ENCODE measurements at regions not wholly inside any gene's neighbourhood (a gene's known extent, or its start where the extent isn't known, plus 50 kb on each side); places are given as distances from the start of the nearest gene placed in this dataset.

DNA sequence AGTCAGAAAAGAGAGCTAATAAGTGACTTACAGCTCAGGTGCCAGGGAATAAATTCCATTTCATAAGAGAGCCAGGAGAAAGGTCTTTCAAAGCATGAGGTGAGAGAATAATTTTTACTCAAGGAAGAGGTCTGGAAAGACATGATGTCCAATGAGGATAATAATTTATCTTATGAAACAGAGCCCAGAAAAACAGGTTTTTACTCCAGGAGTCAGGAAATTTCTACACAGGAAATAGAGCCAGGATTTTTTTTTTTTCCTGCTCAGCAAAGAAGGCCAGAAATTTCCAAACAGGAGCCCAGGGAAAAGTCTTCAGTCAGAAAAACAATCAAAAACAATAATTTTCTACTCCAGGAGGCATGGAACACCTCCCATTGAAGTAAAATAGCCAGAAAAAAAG, 1185.7 kb upstream of the TSPY4 start:
- Histone ChIP-seq H3K4me3 (ENCODE audit: low read depth, low read length) (no peak overlapping the region), H3K4me1 (ENCODE audit: control insufficient read depth, insufficient read depth, low read length, unreplicated experiment) (no peaks in the 10 kb centered on the region), H2AFZ (ENCODE audit: low read length, unreplicated experiment) (no peak overlapping the region), H3K79me2 (ENCODE audit: control insufficient read depth, insufficient read depth, low read length, unreplicated experiment) (no peaks in the 10 kb centered on the region), H3K36me3 (ENCODE audit: insufficient read depth, low read length) (no peaks in the 10 kb centered on the region), H3K27me3 (ENCODE audit: insufficient read depth, low read length) (no peaks in the 10 kb centered on the region), H3K27ac (ENCODE audit: low read depth, low read length) (no peak overlapping the region)

GRCh38 chrY:8128578-8128977, 1208.7 kb upstream of the TSPY4 start:
- H3K36me3 ChIP-seq (ENCODE audit: insufficient read depth, low read length), result no peaks in the 10 kb centered on the region
- H3K79me2 ChIP-seq (ENCODE audit: control insufficient read depth, insufficient read depth, low read length, unreplicated experiment), result no peaks in the 10 kb centered on the region
- H2AFZ ChIP-seq (ENCODE audit: low read length, unreplicated experiment), result no peak overlapping the region
- H3K4me3 ChIP-seq (ENCODE audit: low read depth, low read length), result no peak overlapping the region
- no peaks in the 10 kb centered on the region for H3K27me3 ChIP-seq (ENCODE audit: insufficient read depth, low read length)
- no peak overlapping the region for H3K27ac ChIP-seq (ENCODE audit: low read depth, low read length)
- H3K4me1 ChIP-seq (ENCODE audit: control insufficient read depth, insufficient read depth, low read length, unreplicated experiment), result no peaks in the 10 kb centered on the region

GRCh38 chrY:8125907-8126571, 1211.2 kb upstream of the TSPY4 start:
- Histone ChIP-seq H3K27me3 (ENCODE audit: insufficient read depth, low read length) (no peaks in the 10 kb centered on the region), H3K4me1 (ENCODE audit: control insufficient read depth, insufficient read depth, low read length, unreplicated experiment) (no peaks in the 10 kb centered on the region), H3K4me3 (ENCODE audit: low read depth, low read length) (no peak overlapping the region), H3K36me3 (ENCODE audit: insufficient read depth, low read length) (no peaks in the 10 kb centered on the region), H3K27ac (ENCODE audit: low read depth, low read length) (no peak overlapping the region), H3K79me2 (ENCODE audit: control insufficient read depth, insufficient read depth, low read length, unreplicated experiment) (no peaks in the 10 kb centered on the region), H2AFZ (ENCODE audit: low read length, unreplicated experiment) (no peak overlapping the region)

GRCh38 chrY:8121825-8122224, 1210.3 kb upstream of the AMELY start:
- Histone ChIP-seq H3K4me1 (ENCODE audit: control insufficient read depth, insufficient read depth, low read length, unreplicated experiment) (no peaks in the 10 kb centered on the region), H3K27me3 (ENCODE audit: insufficient read depth, low read length) (no peaks in the 10 kb centered on the region), H2AFZ (ENCODE audit: low read length, unreplicated experiment) (no peak overlapping the region), H3K27ac (ENCODE audit: low read depth, low read length) (no peak overlapping the region), H3K79me2 (ENCODE audit: control insufficient read depth, insufficient read depth, low read length, unreplicated experiment) (no peaks in the 10 kb centered on the region), H3K4me3 (ENCODE audit: low read depth, low read length) (no peak overlapping the region), H3K36me3 (ENCODE audit: insufficient read depth, low read length) (no peaks in the 10 kb centered on the region)

DNA sequence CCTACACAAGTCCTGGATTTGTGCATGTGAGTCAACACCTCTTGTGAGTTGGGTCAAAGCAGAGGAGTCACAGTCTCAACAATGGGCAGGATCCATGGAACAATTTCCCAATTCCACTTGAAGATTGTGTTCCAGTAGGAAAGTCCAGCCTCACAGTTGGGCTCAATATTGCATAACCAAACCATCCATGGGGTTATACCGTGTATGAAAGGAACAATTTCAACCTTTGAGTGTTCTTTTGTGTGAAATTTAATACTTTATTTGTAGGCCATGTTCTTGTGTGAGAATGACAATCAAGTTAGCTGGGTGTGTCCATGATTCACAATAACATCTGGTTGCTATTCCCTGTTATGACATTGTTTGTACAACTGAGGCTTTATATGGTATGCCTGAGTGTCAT, 1182.9 kb upstream of the AMELY start:
- no peak overlapping the region for H3K4me3 ChIP-seq (ENCODE audit: low read depth, low read length)
- H3K4me1 ChIP-seq (ENCODE audit: control insufficient read depth, insufficient read depth, low read length, unreplicated experiment), result no peaks in the 10 kb centered on the region
- no peak overlapping the region for H2AFZ ChIP-seq (ENCODE audit: low read length, unreplicated experiment)
- H3K27me3 ChIP-seq (ENCODE audit: insufficient read depth, low read length), result no peaks in the 10 kb centered on the region
- no peak overlapping the region for H3K27ac ChIP-seq (ENCODE audit: low read depth, low read length)
- no peaks in the 10 kb centered on the region for H3K79me2 ChIP-seq (ENCODE audit: control insufficient read depth, insufficient read depth, low read length, unreplicated experiment)
- no peaks in the 10 kb centered on the region for H3K36me3 ChIP-seq (ENCODE audit: insufficient read depth, low read length)

GRCh38 chrY:8092926-8093325, 1181.4 kb upstream of the AMELY start:
- H3K4me1 ChIP-seq (ENCODE audit: control insufficient read depth, insufficient read depth, low read length, unreplicated experiment), result no peaks in the 10 kb centered on the region
- H3K27me3 ChIP-seq (ENCODE audit: insufficient read depth, low read length), result no peaks in the 10 kb centered on the region
- no peak overlapping the region for H3K27ac ChIP-seq (ENCODE audit: low read depth, low read length)
- no peak overlapping the region for H3K4me3 ChIP-seq (ENCODE audit: low read depth, low read length)
- no peak overlapping the region for H2AFZ ChIP-seq (ENCODE audit: low read length, unreplicated experiment)
- H3K79me2 ChIP-seq (ENCODE audit: control insufficient read depth, insufficient read depth, low read length, unreplicated experiment), result no peaks in the 10 kb centered on the region
- H3K36me3 ChIP-seq (ENCODE audit: insufficient read depth, low read length), result no peaks in the 10 kb centered on the region

GRCh38 chrY:8085925-8086324, 1174.4 kb upstream of the AMELY start:
- no peaks in the 10 kb centered on the region for H3K79me2 ChIP-seq (ENCODE audit: control insufficient read depth, insufficient read depth, low read length, unreplicated experiment)
- no peaks in the 10 kb centered on the region for H3K36me3 ChIP-seq (ENCODE audit: insufficient read depth, low read length)
- no peaks in the 10 kb centered on the region for H3K4me1 ChIP-seq (ENCODE audit: control insufficient read depth, insufficient read depth, low read length, unreplicated experiment)

DNA sequence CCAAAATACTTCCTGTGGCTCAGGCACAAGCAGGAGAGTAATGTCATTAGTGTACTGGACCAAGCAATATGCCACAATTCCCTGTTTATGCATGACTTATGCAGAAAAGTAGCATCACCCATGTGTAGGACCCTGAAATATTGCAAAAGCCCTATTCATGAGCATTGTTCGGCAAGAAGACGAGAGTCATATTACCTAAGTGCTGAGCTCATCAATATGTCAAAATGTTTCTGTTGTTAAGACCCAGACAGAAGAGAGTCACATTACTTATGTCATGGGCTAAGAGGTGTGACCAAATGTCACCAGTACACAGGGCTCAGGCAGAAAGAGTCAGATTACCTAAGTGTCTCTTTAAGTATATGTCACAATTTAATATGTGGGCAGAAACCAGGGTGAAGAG, 1172.6 kb upstream of the AMELY start:
- H3K4me1 ChIP-seq (ENCODE audit: control insufficient read depth, insufficient read depth, low read length, unreplicated experiment), result no peaks in the 10 kb centered on the region
- no peak overlapping the region for H2AFZ ChIP-seq (ENCODE audit: low read length, unreplicated experiment)
- H3K4me3 ChIP-seq (ENCODE audit: low read depth, low read length), result no peak overlapping the region

More at GRCh38 chrY:8085925-8086324, 1174.4 kb upstream of the AMELY start:
- no peak overlapping the region for H2AFZ ChIP-seq (ENCODE audit: low read length, unreplicated experiment)
- H3K4me3 ChIP-seq (ENCODE audit: low read depth, low read length), result no peak overlapping the region
- H3K27me3 ChIP-seq (ENCODE audit: insufficient read depth, low read length), result no peaks in the 10 kb centered on the region
- no peak overlapping the region for H3K27ac ChIP-seq (ENCODE audit: low read depth, low read length)

DNA sequence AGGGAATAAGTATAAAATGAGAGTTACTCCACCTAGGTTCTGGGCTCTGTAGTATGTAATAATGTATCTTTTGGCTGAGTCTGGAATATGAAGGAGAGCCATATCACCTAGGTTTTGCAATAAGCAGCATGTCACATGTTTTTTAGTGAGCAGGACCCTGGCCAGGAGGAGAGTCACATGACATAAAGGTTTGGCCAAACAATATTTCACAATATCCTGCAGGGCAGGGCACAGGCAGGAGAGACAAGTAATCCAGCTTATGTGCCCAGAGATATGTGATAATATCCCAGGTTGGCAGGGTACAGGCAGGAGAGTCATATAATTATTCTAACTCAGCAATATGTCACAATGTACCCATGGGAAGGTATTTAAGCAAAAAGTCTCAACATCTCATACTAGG, 1169.6 kb upstream of the AMELY start:
- Histone ChIP-seq H3K4me1 (ENCODE audit: control insufficient read depth, insufficient read depth, low read length, unreplicated experiment) (no peaks in the 10 kb centered on the region), H3K36me3 (ENCODE audit: insufficient read depth, low read length) (no peaks in the 10 kb centered on the region), H2AFZ (ENCODE audit: low read length, unreplicated experiment) (no peak overlapping the region), H3K4me3 (ENCODE audit: low read depth, low read length) (no peak overlapping the region), H3K27me3 (ENCODE audit: insufficient read depth, low read length) (no peaks in the 10 kb centered on the region), H3K79me2 (ENCODE audit: control insufficient read depth, insufficient read depth, low read length, unreplicated experiment) (no peaks in the 10 kb centered on the region), H3K27ac (ENCODE audit: low read depth, low read length) (no peak overlapping the region)

More for the DNA sequence above, 1172.6 kb upstream of the AMELY start:
- Histone ChIP-seq H3K79me2 (ENCODE audit: control insufficient read depth, insufficient read depth, low read length, unreplicated experiment) (no peaks in the 10 kb centered on the region), H3K27ac (ENCODE audit: low read depth, low read length) (no peak overlapping the region), H3K27me3 (ENCODE audit: insufficient read depth, low read length) (no peaks in the 10 kb centered on the region), H3K36me3 (ENCODE audit: insufficient read depth, low read length) (no peaks in the 10 kb centered on the region)

- Histone ChIP-seq H3K79me2 (ENCODE audit: control insufficient read depth, insufficient read depth, low read length, unreplicated experiment) (no peaks in the 10 kb centered on the region), H3K36me3 (ENCODE audit: insufficient read depth, low read length) (no peaks in the 10 kb centered on the region), H3K4me3 (ENCODE audit: low read depth, low read length) (no peak overlapping the region), H3K27ac (ENCODE audit: low read depth, low read length) (no peak overlapping the region), H3K27me3 (ENCODE audit: insufficient read depth, low read length) (no peaks in the 10 kb centered on the region), H3K4me1 (ENCODE audit: control insufficient read depth, insufficient read depth, low read length, unreplicated experiment) (no peaks in the 10 kb centered on the region), H2AFZ (ENCODE audit: low read length, unreplicated experiment) (no peak overlapping the region)
Observed at GRCh38 chrY:8065220-8065619, 1153.7 kb upstream of the AMELY start.

DNA sequence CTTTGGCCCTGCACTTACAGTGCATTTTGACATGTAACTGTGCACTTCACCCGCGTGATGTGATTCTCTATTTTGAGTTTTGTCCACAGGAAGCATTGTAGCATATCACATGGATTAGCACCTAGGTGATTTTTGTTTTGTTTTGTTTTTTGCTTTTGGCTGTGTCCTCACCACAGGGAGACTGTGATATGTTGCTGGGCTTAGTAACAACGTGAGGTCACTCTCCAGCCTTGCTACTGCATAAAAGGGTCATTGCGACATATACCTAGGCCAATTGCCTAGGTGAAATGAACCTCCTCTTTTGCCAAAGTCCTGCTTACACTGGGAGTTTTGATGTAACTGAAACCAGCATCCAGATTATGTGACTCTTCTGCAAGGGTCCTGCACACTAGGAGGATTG, 1152.9 kb upstream of the AMELY start:
- H3K79me2 ChIP-seq (ENCODE audit: control insufficient read depth, insufficient read depth, low read length, unreplicated experiment), result no peaks in the 10 kb centered on the region
- H3K36me3 ChIP-seq (ENCODE audit: insufficient read depth, low read length), result no peaks in the 10 kb centered on the region
- no peak overlapping the region for H3K4me3 ChIP-seq (ENCODE audit: low read depth, low read length)
- H2AFZ ChIP-seq (ENCODE audit: low read length, unreplicated experiment), result no peak overlapping the region
- H3K27me3 ChIP-seq (ENCODE audit: insufficient read depth, low read length), result no peaks in the 10 kb centered on the region
- no peak overlapping the region for H3K27ac ChIP-seq (ENCODE audit: low read depth, low read length)
- H3K4me1 ChIP-seq (ENCODE audit: control insufficient read depth, insufficient read depth, low read length, unreplicated experiment), result no peaks in the 10 kb centered on the region
